NAMALWA (cell line): ENCODE measurements at regions not wholly inside any gene's neighbourhood (a gene's known extent, or its start where the extent isn't known, plus 50 kb on each side); places are given as distances from the start of the nearest gene placed in this dataset.
"Not testable (repeated sequence)": the region's sequence is repeated elsewhere in the genome, so short reads cannot be mapped to it uniquely, and the experiment has no call there.

Experiments
- DNase-seq: peaks from one replicate; pipeline ENCODE4 v3.0.0-alpha.2; 2015; ENCODE audit warnings: low spot score

- no peak for DNase-seq
Observed at GRCh38 chr6:33507261-33507660, 52.9 kb downstream of the ZBTB9 start.

- DNase-seq = no peak
Observed at GRCh38 chr6:33508935-33509926, 54.9 kb downstream of the ZBTB9 start.

- DNase-seq = peak; percentile 15
Observed at GRCh38 chr6:33513213-33513612, 58.8 kb downstream of the ZBTB9 start.

- no peak for DNase-seq
Observed at GRCh38 chr6:33516726-33517125, 62.4 kb downstream of the ZBTB9 start.

DNA sequence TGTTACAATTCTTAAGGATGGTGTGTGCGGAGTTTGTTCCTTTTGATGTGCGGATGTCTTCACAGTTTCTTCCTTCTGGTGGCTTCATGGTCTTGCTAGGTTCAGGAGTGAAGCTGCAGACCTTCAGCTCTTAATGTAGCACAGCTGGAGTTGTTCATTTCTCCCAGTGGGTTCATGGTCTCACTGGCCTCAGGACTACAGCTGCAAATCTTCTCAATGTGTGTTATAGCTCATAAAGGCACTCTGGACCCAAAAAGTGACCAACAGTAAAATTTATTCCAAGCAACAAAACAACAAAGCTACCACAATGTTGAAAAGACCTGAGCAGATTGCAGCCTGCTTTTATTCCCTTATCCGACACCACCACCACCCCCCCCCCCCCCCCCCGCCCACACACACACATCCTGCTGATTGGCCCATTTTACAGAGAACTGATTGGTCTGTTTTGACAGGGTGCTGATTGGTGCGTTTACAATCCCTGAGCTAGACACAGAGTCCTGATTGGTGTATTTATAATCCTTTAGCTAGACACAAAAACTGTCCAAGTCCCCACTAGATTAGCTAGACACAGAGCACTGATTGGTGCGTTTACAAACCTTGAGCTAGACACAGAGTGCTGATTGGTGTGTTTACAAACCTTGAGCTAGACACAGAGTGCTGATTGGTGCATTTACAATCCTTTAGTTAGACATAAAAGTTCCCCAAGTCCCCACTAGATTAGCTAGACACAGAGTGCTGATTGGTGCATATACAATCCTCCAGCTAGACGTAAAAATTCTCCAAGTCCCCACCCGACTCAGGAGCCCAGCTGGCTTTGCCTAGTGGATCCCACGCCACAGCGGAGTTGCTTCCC, 59.2 kb downstream of the BAK1 start:
- not testable (repeated sequence) for DNase-seq

- no peak for DNase-seq
Observed at GRCh38 chr6:33521489-33522091, 58.5 kb downstream of the BAK1 start.
